Caco-2 (cell line): ENCODE measurements at regions not wholly inside any gene's neighbourhood (a gene's known extent, or its start where the extent isn't known, plus 50 kb on each side); places are given as distances from the start of the nearest gene placed in this dataset.

Experiments used
- BruUV-seq: library from RNA; stranded (reverse); fragments of 400-500 nt; replicated peaks from 2 replicates; lab custom pipeline; 2021; lab: Mats Ljungman, UMichigan
- CTCF ChIA-PET: fragments of 300-600 bp; sonication (Branson Sonifier 250); formaldehyde crosslinking; loops from one replicate; lab custom pipeline; 2022; ENCODE audit warnings: antibody characterized with exemption; lab: Charles Lee
- POLR2A ChIA-PET: fragments of 300-600 bp; sonication (Branson Sonifier 250); formaldehyde crosslinking; loops from one replicate; lab custom pipeline; 2022; ENCODE audit warnings: antibody characterized with exemption; lab: Charles Lee
- DNase-seq, 2 experiments: peaks; one replicate each; pipeline versions ENCODE4 v3.0.0 to v3.0.0-alpha.2; 2020 to 2022
- H3K27me3 ChIP-seq: replicated peaks from 2 replicates; pipeline ENCODE4 v1.6.0; 2011; ENCODE audit warnings: low read length; ENCODE audit not compliant: control insufficient read depth, insufficient read depth
- H3K36me3 ChIP-seq: 2 replicates; pipeline ENCODE4 v1.5.1; 2011; ENCODE audit warnings: low read length; ENCODE audit not compliant: control insufficient read depth, insufficient read depth
- H3K4me1 ChIP-seq: fragments of 250-450 bp; sonication (Bioruptor Pico); 2 replicates; pipeline ENCODE4 v1.5.1; 2020; ENCODE audit warnings: mild to moderate bottlenecking
- H3K4me3 ChIP-seq: 2 replicates; pipeline ENCODE4 v1.5.1; 2011; ENCODE audit warnings: low read depth, mild to moderate bottlenecking, control low read depth, low read length
- H3K9me3 ChIP-seq: fragments of 250-450 bp; sonication (Bioruptor Pico); 2 replicates; pipeline ENCODE4 v1.5.1; 2020; ENCODE audit warnings: mild to moderate bottlenecking, moderate library complexity
- H3K27ac Mint-ChIP-seq: one replicate; pipeline ENCODE4 v1.8.0; 2022; ENCODE audit warnings: mixed read lengths; ENCODE audit not compliant: unreplicated experiment
- H3K27me3 Mint-ChIP-seq: one replicate; pipeline ENCODE4 v1.8.0; 2022; ENCODE audit warnings: mixed read lengths; ENCODE audit not compliant: insufficient read depth, unreplicated experiment
- H3K36me3 Mint-ChIP-seq: one replicate; pipeline ENCODE4 v1.8.0; 2022; ENCODE audit warnings: mild to moderate bottlenecking, mixed read lengths; ENCODE audit not compliant: insufficient read depth, unreplicated experiment
- H3K4me1 Mint-ChIP-seq: one replicate; pipeline ENCODE4 v1.8.0; 2022; ENCODE audit warnings: low read depth, mixed read lengths; ENCODE audit not compliant: unreplicated experiment
- H3K4me3 Mint-ChIP-seq: one replicate; pipeline ENCODE4 v1.8.0; 2022; ENCODE audit warnings: mild to moderate bottlenecking, moderate library complexity, mixed read lengths; ENCODE audit not compliant: unreplicated experiment
- H3K9me3 Mint-ChIP-seq: one replicate; pipeline ENCODE4 v1.8.0; 2022; ENCODE audit warnings: mixed read lengths; ENCODE audit not compliant: unreplicated experiment
- intact Hi-C: fragments of 100-400 bp; cut with micrococcal nuclease; formaldehyde crosslinking; loops from one replicate; pipeline ENCODE4 v1.10.0; 2022; ENCODE audit not compliant: unreplicated experiment
- TF ChIP-seq, protein P1 (sequence below), 2 experiments: fragments of 200-600 bp in 1 of 2; IDR thresholded peaks; 1 replicate in 1 of 2; 2 replicates in 1 of 2; pipeline versions ENCODE4 v1.5.1 to v1.8.0; 2011 to 2022; ENCODE audit warnings: antibody characterized with exemption in 1 of 2, control low read depth in 1 of 2, inconsistent platforms in 1 of 2, low read depth in 1 of 2, low read length in 1 of 2, mild to moderate bottlenecking in 1 of 2, moderate library complexity in 1 of 2; ENCODE audit not compliant: insufficient read depth in 1 of 2, severe bottlenecking in 1 of 2, unreplicated experiment in 1 of 2

DNA sequence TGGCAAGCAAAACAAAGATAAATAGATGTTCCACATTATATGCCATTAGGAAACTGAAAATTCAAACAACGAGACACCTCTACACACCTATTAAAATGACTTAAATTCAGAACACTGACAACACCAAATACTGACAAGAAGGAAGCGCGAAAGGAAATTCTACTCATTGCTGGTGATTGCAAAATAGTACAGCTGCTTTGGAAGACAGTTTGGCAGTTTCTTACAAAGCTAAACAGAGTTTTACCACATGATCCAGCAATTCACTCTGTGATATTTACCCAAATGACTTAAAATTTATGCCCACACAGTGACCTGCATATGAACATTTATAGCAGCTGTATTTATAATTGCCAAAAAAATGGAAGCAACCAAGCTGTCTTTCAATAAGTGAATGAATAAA is 232.6 kb downstream of the CASP12 start:
- no peak overlapping the region for H3K4me3 Mint-ChIP-seq
- CTCF ChIA-PET = no interaction called here
- POLR2A ChIA-PET = interaction anchor here (0.6 kb wide), 1 partner anchor 859 kb away, joined by 3 read pairs; no protein-coding TSS in a partner anchor
- no TSS peak for BruUV-seq
- DNase-seq = peak in 1 of 2 experiments; percentile 60
- peaks cover 42% of the 10 kb centered on the region for H3K4me1 Mint-ChIP-seq
- H3K4me3 ChIP-seq = no peak overlapping the region
- H3K27ac Mint-ChIP-seq = peak overlapping the region; percentile 50
- peaks cover 46% of the 10 kb centered on the region for H3K4me1 ChIP-seq
- no peaks in the 10 kb centered on the region for H3K27me3 ChIP-seq
- H3K27me3 Mint-ChIP-seq = no peaks in the 10 kb centered on the region
- peaks cover 55% of the 10 kb centered on the region for H3K9me3 Mint-ChIP-seq
- H3K36me3 ChIP-seq = no peaks in the 10 kb centered on the region
- H3K36me3 Mint-ChIP-seq = peaks cover 10% of the 10 kb centered on the region
- intact Hi-C loops = loop anchor here (1.0 to 10.0 kb wide), 5 partner anchors 31 to 1799 kb away; partner anchors contain the start of gene CASP4
- TF ChIP-seq, protein P1, sequence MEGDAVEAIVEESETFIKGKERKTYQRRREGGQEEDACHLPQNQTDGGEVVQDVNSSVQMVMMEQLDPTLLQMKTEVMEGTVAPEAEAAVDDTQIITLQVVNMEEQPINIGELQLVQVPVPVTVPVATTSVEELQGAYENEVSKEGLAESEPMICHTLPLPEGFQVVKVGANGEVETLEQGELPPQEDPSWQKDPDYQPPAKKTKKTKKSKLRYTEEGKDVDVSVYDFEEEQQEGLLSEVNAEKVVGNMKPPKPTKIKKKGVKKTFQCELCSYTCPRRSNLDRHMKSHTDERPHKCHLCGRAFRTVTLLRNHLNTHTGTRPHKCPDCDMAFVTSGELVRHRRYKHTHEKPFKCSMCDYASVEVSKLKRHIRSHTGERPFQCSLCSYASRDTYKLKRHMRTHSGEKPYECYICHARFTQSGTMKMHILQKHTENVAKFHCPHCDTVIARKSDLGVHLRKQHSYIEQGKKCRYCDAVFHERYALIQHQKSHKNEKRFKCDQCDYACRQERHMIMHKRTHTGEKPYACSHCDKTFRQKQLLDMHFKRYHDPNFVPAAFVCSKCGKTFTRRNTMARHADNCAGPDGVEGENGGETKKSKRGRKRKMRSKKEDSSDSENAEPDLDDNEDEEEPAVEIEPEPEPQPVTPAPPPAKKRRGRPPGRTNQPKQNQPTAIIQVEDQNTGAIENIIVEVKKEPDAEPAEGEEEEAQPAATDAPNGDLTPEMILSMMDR (IDR thresholded peaks at IDR 0.05; ENCODE audit: insufficient read depth in 1 of 2, low read depth in 1 of 2, low read length in 1 of 2, severe bottlenecking in 1 of 2, unreplicated experiment in 1 of 2) = no peak
- peaks cover 18% of the 10 kb centered on the region for H3K9me3 ChIP-seq

DNA sequence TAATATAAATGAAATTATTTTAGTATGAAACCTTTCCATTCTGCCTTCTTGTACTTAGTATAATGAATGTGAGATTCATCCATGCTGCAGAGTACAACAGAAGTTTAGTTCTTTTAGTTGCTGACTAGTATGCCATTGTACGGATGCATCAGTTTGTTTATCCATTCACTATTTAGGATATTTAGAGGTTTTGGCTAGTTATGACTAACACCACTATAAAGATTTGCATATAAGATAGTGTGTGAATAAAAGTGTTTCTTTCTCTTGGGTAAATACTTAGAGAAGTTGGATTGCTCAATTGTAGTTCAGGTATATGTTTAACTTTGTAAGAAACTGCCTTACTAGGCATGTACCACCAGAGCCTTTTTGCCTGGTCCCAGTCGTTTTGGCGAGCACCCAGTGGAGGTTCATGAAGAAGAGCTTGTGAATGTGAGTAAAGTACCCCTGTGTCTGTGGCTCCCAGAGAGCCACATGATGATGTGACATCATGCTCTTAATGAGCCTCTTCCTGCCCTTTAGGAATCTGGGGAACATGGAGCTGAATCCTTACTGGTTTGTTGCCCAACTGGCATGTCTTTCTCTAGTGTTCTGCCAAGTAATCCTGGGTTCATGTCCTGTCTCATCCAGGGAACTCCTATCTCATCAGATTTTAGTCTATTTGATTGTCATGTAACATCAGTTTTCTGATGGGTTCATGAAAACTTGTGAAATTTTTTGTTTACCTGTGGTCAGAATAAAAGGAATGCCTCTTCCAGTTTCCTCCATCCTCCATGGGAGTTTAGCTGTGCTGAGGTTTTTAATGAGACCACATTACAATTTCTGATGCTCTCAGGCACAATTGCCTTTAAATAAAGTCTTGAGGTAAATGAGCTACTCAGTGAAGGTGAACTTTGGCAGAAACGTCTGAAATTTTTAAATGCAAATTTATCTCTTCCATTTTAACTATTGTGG is 234.8 kb downstream of the CASP12 start:
- TF ChIP-seq, protein P1 (IDR thresholded peaks at IDR 0.05; ENCODE audit: insufficient read depth in 1 of 2, low read depth in 1 of 2, low read length in 1 of 2, severe bottlenecking in 1 of 2, unreplicated experiment in 1 of 2) = no peak
- intact Hi-C loops = loop anchor here (10.0 kb wide), 1 partner anchor 1801 kb away; no protein-coding TSS in a partner anchor
- no peak for DNase-seq
- Mint-ChIP-seq H3K27me3 (no peaks in the 10 kb centered on the region), H3K9me3 (peaks cover 50% of the 10 kb centered on the region), H3K4me3 (no peak overlapping the region), H3K4me1 (peaks cover 26% of the 10 kb centered on the region), H3K36me3 (peaks cover 5% of the 10 kb centered on the region), H3K27ac (no peak overlapping the region)
- no peaks in the 10 kb centered on the region for H3K27me3 ChIP-seq
- CTCF ChIA-PET = interaction anchor here (0.6 kb wide), 2 partner anchors 14 to 155 kb away, joined by 3 to 6 read pairs; no protein-coding TSS in a partner anchor
- BruUV-seq = no TSS peak
- no peak overlapping the region for H3K4me3 ChIP-seq
- peaks cover 8% of the 10 kb centered on the region for H3K9me3 ChIP-seq
- H3K36me3 ChIP-seq = no peaks in the 10 kb centered on the region
- POLR2A ChIA-PET = no interaction called here
- peaks cover 24% of the 10 kb centered on the region for H3K4me1 ChIP-seq

DNA sequence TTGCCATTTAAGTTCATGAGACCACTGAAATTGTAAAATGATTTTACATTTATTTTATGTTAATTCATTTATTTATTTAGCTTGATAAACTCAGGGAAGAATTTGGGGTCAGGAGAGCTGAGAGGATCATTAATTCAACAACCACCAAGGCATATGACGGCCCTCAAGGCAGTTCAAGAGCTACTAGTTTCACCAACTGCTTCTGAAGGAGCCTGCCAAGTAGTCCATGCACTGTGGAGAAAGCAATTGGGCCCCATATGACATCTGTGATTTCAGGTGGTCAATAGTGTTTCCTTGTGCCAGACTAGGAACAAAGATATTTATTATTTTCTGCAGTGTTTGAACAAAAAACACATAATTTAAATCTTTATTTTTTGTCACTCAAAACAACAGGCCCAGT is 236.4 kb downstream of the CASP12 start:
- no peak overlapping the region for H3K4me3 ChIP-seq
- peaks cover 5% of the 10 kb centered on the region for H3K36me3 Mint-ChIP-seq
- no peaks in the 10 kb centered on the region for H3K36me3 ChIP-seq
- H3K4me1 ChIP-seq = peaks cover 18% of the 10 kb centered on the region
- TF ChIP-seq, protein P1 (IDR thresholded peaks at IDR 0.05; ENCODE audit: insufficient read depth in 1 of 2, low read depth in 1 of 2, low read length in 1 of 2, severe bottlenecking in 1 of 2, unreplicated experiment in 1 of 2) = no peak
- no peak for DNase-seq
- H3K27me3 ChIP-seq = no peaks in the 10 kb centered on the region
- no peak overlapping the region for H3K27ac Mint-ChIP-seq
- H3K27me3 Mint-ChIP-seq = no peaks in the 10 kb centered on the region
- H3K9me3 Mint-ChIP-seq = peaks cover 55% of the 10 kb centered on the region
- H3K9me3 ChIP-seq = no peaks in the 10 kb centered on the region; the same call in 1 of the 2 replicates
- intact Hi-C loops = loop anchor here (10.0 kb wide), 1 partner anchor 1803 kb away; no protein-coding TSS in a partner anchor
- ChIA-PET POLR2A (no interaction called here), CTCF (interaction anchor here (0.8 kb wide), 1 partner anchor 17 kb away, joined by 3 read pairs; no protein-coding TSS in a partner anchor)
- no TSS peak for BruUV-seq
- peaks cover 20% of the 10 kb centered on the region for H3K4me1 Mint-ChIP-seq
- H3K4me3 Mint-ChIP-seq = no peak overlapping the region
